ENCODE measurements at regions not wholly inside any gene's neighbourhood (a gene's known extent, or its start where the extent isn't known, plus 50 kb on each side); places are given as distances from the start of the nearest gene placed in this dataset.

GRCh38 chr5:2326601-2327000, 424.9 kb downstream of the IRX2 start:
- DNase-seq: no peak

GRCh38 chr5:2324788-2325187, 426.7 kb downstream of the IRX2 start:
- no peak for DNase-seq

- DNase-seq: no peak
Observed at GRCh38 chr5:2320611-2321010, 430.9 kb downstream of the IRX2 start.

GRCh38 chr5:2317540-2317939, 433.9 kb downstream of the IRX2 start:
- DNase-seq: no peak

GRCh38 chr5:2311851-2312250, 429.1 kb upstream of the IRX4 start:
- DNase-seq: no peak

- no peak for DNase-seq
Observed at GRCh38 chr5:2310946-2311345, 428.2 kb upstream of the IRX4 start.

- no peak for DNase-seq
Observed at GRCh38 chr5:2307631-2308030, 424.9 kb upstream of the IRX4 start.

GRCh38 chr5:2306711-2307110, 424.0 kb upstream of the IRX4 start:
- no peak for DNase-seq

- no peak for DNase-seq
Observed at GRCh38 chr5:2303431-2304100, 420.8 kb upstream of the IRX4 start.

GRCh38 chr5:2302169-2302568, 419.4 kb upstream of the IRX4 start:
- DNase-seq: no peak

- no peak for DNase-seq
Observed at GRCh38 chr5:2300861-2301574, 418.3 kb upstream of the IRX4 start.

- no peak for DNase-seq
Observed at GRCh38 chr5:2300421-2300820, 417.7 kb upstream of the IRX4 start.

- DNase-seq: no peak
Observed at GRCh38 chr5:2299388-2300220, 416.9 kb upstream of the IRX4 start.

- DNase-seq: no peak
Observed at GRCh38 chr5:2298781-2299180, 416.1 kb upstream of the IRX4 start.

GRCh38 chr5:2297991-2298390, 415.3 kb upstream of the IRX4 start:
- no peak for DNase-seq

GRCh38 chr5:2295476-2295875, 412.8 kb upstream of the IRX4 start:
- no peak for DNase-seq

- DNase-seq: no peak
Observed at GRCh38 chr5:2293906-2294305, 411.2 kb upstream of the IRX4 start.

- no peak for DNase-seq
Observed at GRCh38 chr5:2291146-2291840, 408.6 kb upstream of the IRX4 start.

GRCh38 chr5:2289380-2289779, 406.7 kb upstream of the IRX4 start:
- no peak for DNase-seq

- DNase-seq: no peak
Observed at GRCh38 chr5:2288968-2289367, 406.2 kb upstream of the IRX4 start.

- DNase-seq: no peak
Observed at GRCh38 chr5:2288466-2288865, 405.7 kb upstream of the IRX4 start.

- no peak for DNase-seq
Observed at GRCh38 chr5:2286250-2286649, 403.5 kb upstream of the IRX4 start.

- DNase-seq: no peak
Observed at GRCh38 chr5:2284678-2285077, 402.0 kb upstream of the IRX4 start.

Data from activated CD4-positive, alpha-beta T cell treated with anti-CD3 and anti-CD28 coated beads for 1 hour (primary cell).